ENCODE measurements at regions not wholly inside any gene's neighbourhood (a gene's known extent, or its start where the extent isn't known, plus 50 kb on each side); places are given as distances from the start of the nearest gene placed in this dataset.

- no peak for TF ChIP-seq CTCF (IDR thresholded peaks at IDR 0.05 in 4 of 5, conservative IDR thresholded peaks at IDR 0.05 in 1 of 5)
- TF ChIP-seq POLR2A (IDR thresholded peaks at IDR 0.05): no peak
Measured at GRCh38 chr3:88979760-88980159, 127.7 kb upstream of the EPHA3 start.
